ENCODE measurements at regions not wholly inside any gene's neighbourhood (a gene's known extent, or its start where the extent isn't known, plus 50 kb on each side); places are given as distances from the start of the nearest gene placed in this dataset.

DNA sequence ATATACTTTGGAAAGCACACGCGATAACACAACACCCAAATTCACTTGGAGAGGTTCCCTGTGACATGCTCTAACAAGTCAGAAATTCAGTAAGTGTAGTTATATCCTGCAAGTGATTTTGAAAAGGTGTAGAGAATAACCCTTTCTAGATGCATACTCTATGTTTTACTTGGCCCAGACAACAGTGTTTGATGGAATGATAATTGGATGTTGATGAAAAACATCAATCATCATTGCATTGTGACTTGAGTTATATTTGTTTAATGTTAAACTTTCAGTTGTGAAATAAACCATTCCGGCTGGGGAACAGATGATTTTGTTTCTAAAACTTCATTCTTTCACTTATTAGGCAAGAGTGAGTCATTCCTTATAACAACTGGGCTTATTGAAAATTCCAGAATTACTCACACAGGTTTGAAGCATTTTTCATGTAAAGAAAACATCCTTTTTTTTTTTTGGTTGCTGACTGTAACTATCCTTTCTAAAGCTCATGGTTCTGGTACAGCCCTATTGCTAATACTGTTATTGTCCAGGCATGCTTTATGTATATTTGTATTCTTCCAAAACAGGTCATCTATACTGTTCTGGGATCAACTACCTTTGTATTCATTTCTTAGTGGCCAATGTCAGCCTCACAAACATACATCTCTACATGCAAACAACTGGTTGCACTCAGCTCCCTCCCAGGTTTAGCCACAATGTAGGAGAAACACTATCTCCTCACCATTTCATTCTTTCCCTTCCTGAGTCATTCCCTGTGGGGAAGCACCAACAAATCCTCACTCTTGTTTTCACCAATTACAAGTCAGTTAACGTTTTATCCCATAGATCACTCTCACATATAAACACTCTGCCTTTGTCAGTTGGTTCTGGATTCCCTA is 121.2 kb upstream of the LRIG3 start:
- no peak overlapping the region for H3K4me2 ChIP-seq (ENCODE audit: control insufficient read depth, insufficient read depth)
- in situ Hi-C loops (cut with MboI), result no loop called here
- H4K20me1 ChIP-seq (ENCODE audit: control insufficient read depth, insufficient read depth), result no peaks in the 10 kb centered on the region
- SMC1A ChIA-PET (ENCODE audit: uncharacterized antibody, unreplicated experiment), result no interaction called here
- no peak for DNase-seq (ENCODE audit: low read depth, low spot score)
- H3K79me2 ChIP-seq (ENCODE audit: control insufficient read depth, insufficient read depth, low read length), result no peaks in the 10 kb centered on the region
- intact Hi-C loops (cut with micrococcal nuclease; ENCODE audit: unreplicated experiment), result no loop called here
- H3K4me1 ChIP-seq (ENCODE audit: control insufficient read depth, insufficient read depth, low read length), result no peaks in the 10 kb centered on the region
- no peak for ATAC-seq
- no peak overlapping the region for H3K9ac ChIP-seq (ENCODE audit: control insufficient read depth, insufficient read depth, low read length)
- H3K4me3 ChIP-seq, result no peak overlapping the region
- POLR2A ChIA-PET, result no interaction called here
- BruUV-seq (replicated peaks), result no TSS peak
- RAD21 ChIA-PET (ENCODE audit: unreplicated experiment), result no interaction called here
- H3K27ac ChIP-seq (ENCODE audit: control insufficient read depth, insufficient read depth), result no peak overlapping the region
- CTCF ChIA-PET, result no interaction called here
- WGBS (ENCODE audit: insufficient coverage, insufficient replicate concordance, low lambda C conversion rate, missing lambda C conversion rate), result 29% methylated on average over 4 of the region's 4 CpGs
- no peak overlapping the region for H2AFZ ChIP-seq (ENCODE audit: control insufficient read depth, low read depth, low read length)
- no peak for FAIRE-seq
- H3K27me3 ChIP-seq (replicated peaks in 1 of 2; ENCODE audit: control insufficient read depth in 2 of 2, insufficient read depth in 2 of 2, low read length in 1 of 2), result no peaks in the 10 kb centered on the region; a peak in 1 of 4 replicates
- no peaks in the 10 kb centered on the region for H3K9me3 ChIP-seq (replicated peaks; ENCODE audit: control insufficient read depth, insufficient read depth, low read length)
- H3K36me3 ChIP-seq (ENCODE audit: control insufficient read depth in 2 of 2, insufficient read depth in 2 of 2, low read length in 1 of 2), result no peaks in the 10 kb centered on the region
- TF ChIP-seq ZNF274 (IDR thresholded peaks at IDR 0.05; ENCODE audit: insufficient read depth, insufficient read length), result no peak
- TF ChIP-seq GATAD2B (conservative IDR thresholded peaks at IDR 0.05; ENCODE audit: low read depth), result no peak
- TF ChIP-seq, protein P1, sequence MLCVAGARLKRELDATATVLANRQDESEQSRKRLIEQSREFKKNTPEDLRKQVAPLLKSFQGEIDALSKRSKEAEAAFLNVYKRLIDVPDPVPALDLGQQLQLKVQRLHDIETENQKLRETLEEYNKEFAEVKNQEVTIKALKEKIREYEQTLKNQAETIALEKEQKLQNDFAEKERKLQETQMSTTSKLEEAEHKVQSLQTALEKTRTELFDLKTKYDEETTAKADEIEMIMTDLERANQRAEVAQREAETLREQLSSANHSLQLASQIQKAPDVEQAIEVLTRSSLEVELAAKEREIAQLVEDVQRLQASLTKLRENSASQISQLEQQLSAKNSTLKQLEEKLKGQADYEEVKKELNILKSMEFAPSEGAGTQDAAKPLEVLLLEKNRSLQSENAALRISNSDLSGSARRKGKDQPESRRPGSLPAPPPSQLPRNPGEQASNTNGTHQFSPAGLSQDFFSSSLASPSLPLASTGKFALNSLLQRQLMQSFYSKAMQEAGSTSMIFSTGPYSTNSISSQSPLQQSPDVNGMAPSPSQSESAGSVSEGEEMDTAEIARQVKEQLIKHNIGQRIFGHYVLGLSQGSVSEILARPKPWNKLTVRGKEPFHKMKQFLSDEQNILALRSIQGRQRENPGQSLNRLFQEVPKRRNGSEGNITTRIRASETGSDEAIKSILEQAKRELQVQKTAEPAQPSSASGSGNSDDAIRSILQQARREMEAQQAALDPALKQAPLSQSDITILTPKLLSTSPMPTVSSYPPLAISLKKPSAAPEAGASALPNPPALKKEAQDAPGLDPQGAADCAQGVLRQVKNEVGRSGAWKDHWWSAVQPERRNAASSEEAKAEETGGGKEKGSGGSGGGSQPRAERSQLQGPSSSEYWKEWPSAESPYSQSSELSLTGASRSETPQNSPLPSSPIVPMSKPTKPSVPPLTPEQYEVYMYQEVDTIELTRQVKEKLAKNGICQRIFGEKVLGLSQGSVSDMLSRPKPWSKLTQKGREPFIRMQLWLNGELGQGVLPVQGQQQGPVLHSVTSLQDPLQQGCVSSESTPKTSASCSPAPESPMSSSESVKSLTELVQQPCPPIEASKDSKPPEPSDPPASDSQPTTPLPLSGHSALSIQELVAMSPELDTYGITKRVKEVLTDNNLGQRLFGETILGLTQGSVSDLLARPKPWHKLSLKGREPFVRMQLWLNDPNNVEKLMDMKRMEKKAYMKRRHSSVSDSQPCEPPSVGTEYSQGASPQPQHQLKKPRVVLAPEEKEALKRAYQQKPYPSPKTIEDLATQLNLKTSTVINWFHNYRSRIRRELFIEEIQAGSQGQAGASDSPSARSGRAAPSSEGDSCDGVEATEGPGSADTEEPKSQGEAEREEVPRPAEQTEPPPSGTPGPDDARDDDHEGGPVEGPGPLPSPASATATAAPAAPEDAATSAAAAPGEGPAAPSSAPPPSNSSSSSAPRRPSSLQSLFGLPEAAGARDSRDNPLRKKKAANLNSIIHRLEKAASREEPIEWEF (IDR thresholded peaks at IDR 0.05; ENCODE audit: insufficient replicate concordance, low read depth, low read length), result no peak
- TF ChIP-seq, protein P2, sequence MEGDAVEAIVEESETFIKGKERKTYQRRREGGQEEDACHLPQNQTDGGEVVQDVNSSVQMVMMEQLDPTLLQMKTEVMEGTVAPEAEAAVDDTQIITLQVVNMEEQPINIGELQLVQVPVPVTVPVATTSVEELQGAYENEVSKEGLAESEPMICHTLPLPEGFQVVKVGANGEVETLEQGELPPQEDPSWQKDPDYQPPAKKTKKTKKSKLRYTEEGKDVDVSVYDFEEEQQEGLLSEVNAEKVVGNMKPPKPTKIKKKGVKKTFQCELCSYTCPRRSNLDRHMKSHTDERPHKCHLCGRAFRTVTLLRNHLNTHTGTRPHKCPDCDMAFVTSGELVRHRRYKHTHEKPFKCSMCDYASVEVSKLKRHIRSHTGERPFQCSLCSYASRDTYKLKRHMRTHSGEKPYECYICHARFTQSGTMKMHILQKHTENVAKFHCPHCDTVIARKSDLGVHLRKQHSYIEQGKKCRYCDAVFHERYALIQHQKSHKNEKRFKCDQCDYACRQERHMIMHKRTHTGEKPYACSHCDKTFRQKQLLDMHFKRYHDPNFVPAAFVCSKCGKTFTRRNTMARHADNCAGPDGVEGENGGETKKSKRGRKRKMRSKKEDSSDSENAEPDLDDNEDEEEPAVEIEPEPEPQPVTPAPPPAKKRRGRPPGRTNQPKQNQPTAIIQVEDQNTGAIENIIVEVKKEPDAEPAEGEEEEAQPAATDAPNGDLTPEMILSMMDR (IDR thresholded peaks at IDR 0.05 in 2 of 3, conservative IDR thresholded peaks at IDR 0.05 in 1 of 3; ENCODE audit: control insufficient read depth in 2 of 3, extremely low read depth in 1 of 3, insufficient read depth in 1 of 3, low read depth in 3 of 3, low read length in 3 of 3), result no peak
- no peak for TF ChIP-seq CBFB (IDR thresholded peaks at IDR 0.05; ENCODE audit: low read depth)
- TF ChIP-seq ZNF24 (IDR thresholded peaks at IDR 0.05), result no peak
- no peak for TF ChIP-seq ZZZ3 (IDR thresholded peaks at IDR 0.05; ENCODE audit: control insufficient read depth, insufficient read length, low read depth)
- TF ChIP-seq LARP7 (IDR thresholded peaks at IDR 0.05), result no peak
- no peak for TF ChIP-seq CHD4 (IDR thresholded peaks at IDR 0.05)
- TF ChIP-seq PML (IDR thresholded peaks at IDR 0.05; ENCODE audit: low read length), result no peak
- TF ChIP-seq ZNF217 (IDR thresholded peaks at IDR 0.05), result no peak
- TF ChIP-seq, protein P3, sequence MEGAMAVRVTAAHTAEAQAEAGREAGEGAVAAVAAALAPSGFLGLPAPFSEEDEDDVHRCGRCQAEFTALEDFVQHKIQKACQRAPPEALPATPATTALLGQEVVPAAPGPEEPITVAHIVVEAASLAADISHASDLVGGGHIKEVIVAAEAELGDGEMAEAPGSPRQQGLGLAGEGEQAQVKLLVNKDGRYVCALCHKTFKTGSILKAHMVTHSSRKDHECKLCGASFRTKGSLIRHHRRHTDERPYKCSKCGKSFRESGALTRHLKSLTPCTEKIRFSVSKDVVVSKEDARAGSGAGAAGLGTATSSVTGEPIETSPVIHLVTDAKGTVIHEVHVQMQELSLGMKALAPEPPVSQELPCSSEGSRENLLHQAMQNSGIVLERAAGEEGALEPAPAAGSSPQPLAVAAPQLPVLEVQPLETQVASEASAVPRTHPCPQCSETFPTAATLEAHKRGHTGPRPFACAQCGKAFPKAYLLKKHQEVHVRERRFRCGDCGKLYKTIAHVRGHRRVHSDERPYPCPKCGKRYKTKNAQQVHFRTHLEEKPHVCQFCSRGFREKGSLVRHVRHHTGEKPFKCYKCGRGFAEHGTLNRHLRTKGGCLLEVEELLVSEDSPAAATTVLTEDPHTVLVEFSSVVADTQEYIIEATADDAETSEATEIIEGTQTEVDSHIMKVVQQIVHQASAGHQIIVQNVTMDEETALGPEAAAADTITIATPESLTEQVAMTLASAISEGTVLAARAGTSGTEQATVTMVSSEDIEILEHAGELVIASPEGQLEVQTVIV (IDR thresholded peaks at IDR 0.05; ENCODE audit: borderline replicate concordance, partially characterized antibody), result no peak
- TF ChIP-seq SRF (IDR thresholded peaks at IDR 0.05; ENCODE audit: low read depth in 2 of 2, low read length in 2 of 2), result no peak
- TF ChIP-seq SPI1 (IDR thresholded peaks at IDR 0.05; ENCODE audit: borderline replicate concordance, insufficient read depth, low read depth, low read length), result no peak
- TF ChIP-seq SIX5 (IDR thresholded peaks at IDR 0.05; ENCODE audit: low read depth, low read length, severe bottlenecking), result no peak

Measured in GM12878 (cell line).